ENCODE measurements at regions not wholly inside any gene's neighbourhood (a gene's known extent, or its start where the extent isn't known, plus 50 kb on each side); places are given as distances from the start of the nearest gene placed in this dataset.

DNA sequence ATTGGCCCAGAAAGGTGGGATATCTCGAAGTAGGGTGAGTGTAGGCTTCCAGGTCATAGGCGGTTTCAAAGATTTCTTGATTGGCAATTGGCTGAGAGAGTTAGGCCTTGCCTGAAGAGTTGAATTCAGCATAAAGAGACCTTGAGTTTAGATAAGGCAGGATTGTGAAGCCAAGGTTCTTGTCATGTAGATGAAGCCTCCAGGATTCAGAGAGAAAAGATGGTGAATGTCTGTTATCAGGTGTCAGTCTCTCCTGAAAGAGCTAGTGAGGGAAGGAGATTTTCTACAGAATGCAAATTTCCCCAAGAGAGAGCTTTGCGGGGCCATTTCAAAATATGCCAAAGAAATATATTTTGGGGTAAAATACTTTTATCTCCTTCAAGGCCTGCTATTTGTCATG lies 217.0 kb upstream of the TLE3 start:
- peak; percentile 37 for DNase-seq
- no peak overlapping the region for H3K4me3 ChIP-seq (ENCODE audit: insufficient read depth, low read depth, low read length)
- H3K27me3 ChIP-seq (ENCODE audit: control insufficient read depth, insufficient read depth, low read length) = no peaks in the 10 kb centered on the region
- H3K36me3 ChIP-seq (replicated peaks; ENCODE audit: control insufficient read depth, insufficient read depth, low read length) = no peaks in the 10 kb centered on the region

DNA sequence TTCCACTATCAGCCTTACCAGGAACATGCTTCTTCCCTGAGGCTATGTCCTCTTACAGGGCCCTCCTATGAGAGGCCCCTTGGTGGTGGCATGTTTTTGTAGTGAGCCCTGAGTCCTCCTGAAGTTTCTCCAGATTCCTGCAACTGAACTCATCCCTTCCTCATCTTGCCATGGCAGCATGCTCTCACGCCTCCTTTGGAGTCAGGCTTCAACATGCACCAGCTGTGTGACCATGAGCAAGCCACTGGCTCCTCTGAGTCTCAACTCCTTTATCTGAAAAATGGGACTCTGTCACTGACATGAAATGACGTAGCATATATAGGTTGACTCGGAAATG lies 216.3 kb upstream of the TLE3 start:
- H3K4me3 ChIP-seq (ENCODE audit: insufficient read depth, low read depth, low read length) = no peak overlapping the region
- DNase-seq = no peak
- no peaks in the 10 kb centered on the region for H3K27me3 ChIP-seq (ENCODE audit: control insufficient read depth, insufficient read depth, low read length)
- H3K36me3 ChIP-seq (replicated peaks; ENCODE audit: control insufficient read depth, insufficient read depth, low read length) = no peaks in the 10 kb centered on the region

GRCh38 chr15:70313099-70314017 lies 215.6 kb upstream of the TLE3 start:
- DNase-seq = no peak
- H3K27me3 ChIP-seq (ENCODE audit: control insufficient read depth, insufficient read depth, low read length) = no peaks in the 10 kb centered on the region
- H3K4me3 ChIP-seq (ENCODE audit: insufficient read depth, low read depth, low read length) = no peak overlapping the region
- no peaks in the 10 kb centered on the region for H3K36me3 ChIP-seq (replicated peaks; ENCODE audit: control insufficient read depth, insufficient read depth, low read length)

GRCh38 chr15:70311821-70312220 lies 214.1 kb upstream of the TLE3 start:
- Histone ChIP-seq H3K36me3 (replicated peaks; ENCODE audit: control insufficient read depth, insufficient read depth, low read length) (no peaks in the 10 kb centered on the region), H3K4me3 (ENCODE audit: insufficient read depth, low read depth, low read length) (no peak overlapping the region), H3K27me3 (ENCODE audit: control insufficient read depth, insufficient read depth, low read length) (no peaks in the 10 kb centered on the region)
- DNase-seq = no peak

DNA sequence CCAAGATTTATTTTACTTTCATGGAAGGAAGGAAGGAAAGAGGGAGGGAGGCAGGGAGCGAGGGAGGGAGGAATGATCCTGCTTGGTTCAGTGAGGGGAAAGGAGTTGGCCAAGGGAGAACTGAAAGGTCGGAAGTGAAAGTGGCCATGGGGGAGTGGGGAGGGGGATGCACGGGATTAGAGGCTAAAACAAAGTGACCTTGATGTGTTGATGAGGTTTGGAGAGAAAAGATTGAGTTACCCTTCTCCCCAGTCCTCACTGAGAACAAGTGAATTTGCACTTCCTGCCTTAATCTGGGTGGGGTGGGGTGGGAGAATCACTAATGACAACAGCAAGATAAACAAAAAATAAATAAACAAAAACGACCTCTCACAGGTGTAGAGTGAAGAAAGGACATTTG lies 212.0 kb upstream of the TLE3 start:
- H3K27me3 ChIP-seq (ENCODE audit: control insufficient read depth, insufficient read depth, low read length) = no peaks in the 10 kb centered on the region
- no peak overlapping the region for H3K4me3 ChIP-seq (ENCODE audit: insufficient read depth, low read depth, low read length)
- H3K36me3 ChIP-seq (replicated peaks; ENCODE audit: control insufficient read depth, insufficient read depth, low read length) = no peaks in the 10 kb centered on the region
- DNase-seq = peak; percentile 51

DNA sequence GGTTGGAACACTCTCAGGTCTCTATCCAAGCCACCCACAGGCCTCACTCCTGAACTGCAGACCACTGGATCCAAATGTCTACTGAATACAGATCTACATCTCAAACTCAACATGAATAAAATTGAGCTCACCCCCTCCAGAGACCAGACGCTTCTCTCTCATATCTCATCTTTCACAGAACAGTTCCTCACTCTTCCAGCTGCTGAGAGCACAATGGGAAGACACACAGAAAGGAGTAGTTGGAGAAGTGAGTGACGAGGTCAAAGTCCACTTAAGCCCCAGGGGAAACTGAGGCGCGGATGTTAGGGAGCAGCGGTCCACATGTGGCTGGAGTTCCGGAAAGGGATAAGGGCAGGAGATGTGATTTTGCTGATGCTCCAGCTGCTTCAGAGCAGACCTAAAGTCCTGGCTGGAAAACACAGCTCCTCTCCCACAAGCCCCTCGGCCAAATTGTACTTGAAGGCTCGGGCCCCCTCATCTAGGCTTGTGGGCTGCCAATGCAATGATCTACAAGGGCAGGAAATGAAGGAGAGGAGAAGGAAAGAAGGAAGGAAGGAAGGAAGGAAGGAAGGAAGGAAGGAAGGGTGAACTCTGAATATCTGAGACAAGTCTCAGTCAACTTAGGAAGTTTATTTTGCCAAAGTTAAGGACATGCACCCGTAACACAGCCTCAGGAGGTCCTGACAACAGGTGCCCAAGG lies 211.2 kb upstream of the TLE3 start:
- Histone ChIP-seq H3K4me3 (ENCODE audit: insufficient read depth, low read depth, low read length) (no peak overlapping the region), H3K27me3 (ENCODE audit: control insufficient read depth, insufficient read depth, low read length) (no peaks in the 10 kb centered on the region), H3K36me3 (replicated peaks; ENCODE audit: control insufficient read depth, insufficient read depth, low read length) (no peaks in the 10 kb centered on the region)
- DNase-seq = no peak

GRCh38 chr15:70308011-70308734 lies 210.5 kb upstream of the TLE3 start:
- no peak for DNase-seq
- no peak overlapping the region for H3K4me3 ChIP-seq (ENCODE audit: insufficient read depth, low read depth, low read length)
- no peaks in the 10 kb centered on the region for H3K27me3 ChIP-seq (ENCODE audit: control insufficient read depth, insufficient read depth, low read length)
- H3K36me3 ChIP-seq (replicated peaks; ENCODE audit: control insufficient read depth, insufficient read depth, low read length) = no peaks in the 10 kb centered on the region

DNA sequence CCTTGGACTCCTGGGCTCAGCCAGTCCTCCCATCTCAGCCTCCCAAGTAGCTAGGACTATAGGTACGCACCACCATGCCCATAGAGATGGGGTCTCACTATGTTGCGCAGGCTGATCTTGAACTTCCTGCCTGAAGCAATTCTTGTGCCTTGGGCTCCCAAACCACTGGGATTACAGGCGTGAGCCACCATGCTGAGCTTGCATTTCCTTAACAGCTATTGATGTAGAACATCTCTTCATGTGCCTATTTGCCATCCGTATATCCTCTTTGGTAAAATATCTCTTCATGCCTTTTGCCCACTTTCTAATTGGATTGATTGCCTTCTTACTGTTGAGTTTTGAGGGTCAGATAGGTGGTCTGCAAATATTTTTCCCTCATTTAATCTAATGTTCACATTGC lies 208.9 kb upstream of the TLE3 start:
- no peak for DNase-seq

DNA sequence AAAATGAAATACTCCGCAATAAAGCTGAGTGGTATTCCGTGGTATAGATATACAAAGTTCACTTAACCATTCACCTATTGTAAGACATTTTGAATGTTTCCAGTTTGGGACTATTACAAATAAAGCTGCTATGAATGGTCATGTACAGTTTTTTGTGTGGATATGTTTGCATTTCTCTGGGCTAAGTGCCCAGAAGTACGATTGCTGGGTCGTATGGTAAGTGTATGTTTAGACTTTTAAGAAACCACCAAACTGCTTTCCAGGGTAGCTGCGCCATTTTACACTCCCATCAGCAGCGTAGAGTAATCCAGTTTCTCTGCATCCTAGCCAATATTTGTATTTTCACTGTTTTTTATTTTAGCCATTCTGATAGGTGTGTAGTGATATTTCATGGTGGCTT lies 208.4 kb upstream of the TLE3 start:
- H3K36me3 ChIP-seq (replicated peaks; ENCODE audit: control insufficient read depth, insufficient read depth, low read length) = no peaks in the 10 kb centered on the region
- no peaks in the 10 kb centered on the region for H3K27me3 ChIP-seq (ENCODE audit: control insufficient read depth, insufficient read depth, low read length)
- no peak overlapping the region for H3K4me3 ChIP-seq (ENCODE audit: insufficient read depth, low read depth, low read length)
- no peak for DNase-seq

More for the DNA sequence above, 208.9 kb upstream of the TLE3 start:
- H3K27me3 ChIP-seq (ENCODE audit: control insufficient read depth, insufficient read depth, low read length) = no peaks in the 10 kb centered on the region
- H3K4me3 ChIP-seq (ENCODE audit: insufficient read depth, low read depth, low read length) = no peak overlapping the region
- no peaks in the 10 kb centered on the region for H3K36me3 ChIP-seq (replicated peaks; ENCODE audit: control insufficient read depth, insufficient read depth, low read length)

DNA sequence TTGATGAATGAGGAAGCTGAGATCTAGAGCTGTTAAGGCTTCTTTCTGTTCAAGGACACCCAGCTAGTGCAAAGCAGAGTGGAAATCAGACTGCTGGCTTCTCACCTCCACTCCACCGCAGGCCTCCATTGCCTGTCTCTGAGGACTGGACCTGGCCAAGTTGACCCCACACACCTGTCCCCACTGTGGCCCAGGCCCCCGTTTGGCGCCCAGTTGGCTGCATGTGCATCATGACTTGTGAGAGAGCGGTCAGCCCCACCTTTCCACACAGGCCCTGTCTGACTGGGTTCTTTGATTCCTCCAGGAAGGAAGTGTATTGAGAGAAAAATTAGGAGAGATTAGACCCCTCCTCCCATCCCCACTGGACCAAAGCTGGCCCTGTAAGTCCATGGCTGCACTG lies 206.3 kb upstream of the TLE3 start:
- no peak overlapping the region for H3K4me3 ChIP-seq (ENCODE audit: insufficient read depth, low read depth, low read length)
- no peaks in the 10 kb centered on the region for H3K36me3 ChIP-seq (replicated peaks; ENCODE audit: control insufficient read depth, insufficient read depth, low read length)
- DNase-seq = no peak
- H3K27me3 ChIP-seq (ENCODE audit: control insufficient read depth, insufficient read depth, low read length) = no peaks in the 10 kb centered on the region

DNA sequence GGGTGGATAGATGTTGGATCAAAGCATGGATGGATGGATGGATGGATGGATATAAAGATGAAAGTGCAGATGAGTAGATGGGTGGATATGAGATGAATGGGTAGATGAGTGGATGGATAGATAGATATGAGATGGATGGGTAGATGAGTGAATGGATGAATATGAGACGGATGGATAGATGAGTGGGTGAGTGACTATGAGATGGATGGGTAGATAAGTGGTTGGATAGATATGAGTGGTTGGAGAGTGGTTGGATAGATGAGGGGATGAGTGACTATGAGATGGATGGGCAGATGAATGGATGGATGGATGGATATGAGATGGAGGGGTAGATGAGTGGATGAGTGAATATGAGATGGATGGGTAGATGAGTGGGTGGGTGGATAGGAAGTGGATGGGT lies 204.6 kb upstream of the TLE3 start:
- Histone ChIP-seq H3K4me3 (ENCODE audit: insufficient read depth, low read depth, low read length) (no peak overlapping the region), H3K27me3 (ENCODE audit: control insufficient read depth, insufficient read depth, low read length) (no peaks in the 10 kb centered on the region), H3K36me3 (replicated peaks; ENCODE audit: control insufficient read depth, insufficient read depth, low read length) (no peaks in the 10 kb centered on the region)
- no peak for DNase-seq

- H3K4me3 ChIP-seq (ENCODE audit: insufficient read depth, low read depth, low read length) = no peak overlapping the region
- no peaks in the 10 kb centered on the region for H3K36me3 ChIP-seq (replicated peaks; ENCODE audit: control insufficient read depth, insufficient read depth, low read length)
- DNase-seq = no peak
- no peaks in the 10 kb centered on the region for H3K27me3 ChIP-seq (ENCODE audit: control insufficient read depth, insufficient read depth, low read length)
Measured at GRCh38 chr15:70301396-70301795, 203.7 kb upstream of the TLE3 start.

DNA sequence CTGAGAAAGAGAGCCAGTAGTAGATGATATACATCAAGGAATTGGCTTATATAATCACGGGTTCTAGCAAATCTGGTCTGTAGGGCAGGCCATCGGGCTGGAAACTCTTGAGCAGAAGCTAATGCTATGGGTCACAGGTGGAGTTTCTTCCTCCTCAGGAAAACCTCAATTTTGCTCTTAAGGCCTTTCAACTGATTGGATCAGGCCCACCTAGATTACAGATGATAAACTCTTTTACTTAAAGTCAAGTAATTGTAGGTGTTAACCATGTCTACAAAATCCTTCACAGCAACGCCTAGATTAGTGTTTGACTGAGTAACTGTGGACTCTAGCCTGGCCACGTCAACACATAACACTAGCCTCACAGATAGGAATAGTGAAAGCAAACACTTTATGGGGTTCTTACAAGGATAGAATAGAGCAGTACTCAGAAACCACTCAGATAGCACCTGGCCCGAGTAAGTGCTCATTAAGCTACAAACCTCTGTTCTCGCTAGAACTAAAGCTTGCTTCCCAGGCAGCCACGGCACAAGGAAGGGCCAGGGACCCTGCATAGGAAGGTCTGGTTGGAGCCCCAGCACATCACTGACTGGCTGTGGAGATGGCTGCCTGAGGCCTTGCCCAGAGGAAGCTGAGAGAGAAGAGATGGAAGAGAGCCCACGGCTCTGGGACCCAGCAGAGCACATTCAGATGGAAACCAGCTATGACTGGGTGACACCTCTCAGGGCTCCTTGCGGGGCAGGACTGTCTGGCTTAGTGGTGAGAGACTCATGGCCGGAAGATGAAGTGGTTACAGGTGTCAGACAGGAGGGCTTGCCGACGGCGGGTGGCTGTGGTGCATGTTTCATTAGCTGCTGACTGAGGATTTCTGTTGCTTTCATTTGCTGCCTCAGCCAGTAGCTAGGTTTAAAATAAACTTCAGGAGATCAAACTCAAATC lies 202.5 kb upstream of the TLE3 start:
- DNase-seq = no peak
- no peaks in the 10 kb centered on the region for H3K27me3 ChIP-seq (ENCODE audit: control insufficient read depth, insufficient read depth, low read length)
- H3K4me3 ChIP-seq (ENCODE audit: insufficient read depth, low read depth, low read length) = no peak overlapping the region
- H3K36me3 ChIP-seq (replicated peaks; ENCODE audit: control insufficient read depth, insufficient read depth, low read length) = no peaks in the 10 kb centered on the region

GRCh38 chr15:70297465-70298058 lies 199.8 kb upstream of the TLE3 start:
- no peak overlapping the region for H3K4me3 ChIP-seq (ENCODE audit: insufficient read depth, low read depth, low read length)
- no peak for DNase-seq
- H3K27me3 ChIP-seq (ENCODE audit: control insufficient read depth, insufficient read depth, low read length) = no peaks in the 10 kb centered on the region
- no peaks in the 10 kb centered on the region for H3K36me3 ChIP-seq (replicated peaks; ENCODE audit: control insufficient read depth, insufficient read depth, low read length)

Measured in H7 (cell line).